Choroid plexus epithelial cell (primary cell): ENCODE measurements at regions not wholly inside any gene's neighbourhood (a gene's known extent, or its start where the extent isn't known, plus 50 kb on each side); places are given as distances from the start of the nearest gene placed in this dataset.

Experiments used
- DNase-seq: peaks from one replicate; pipeline ENCODE4 v3.0.0-alpha.2; 2010; ENCODE audit warnings: low read depth
- H3K4me3 ChIP-seq: 2 replicates; pipeline ENCODE4 v1.5.1; 2011; ENCODE audit warnings: low read depth, mild to moderate bottlenecking, control low read depth, low read length, moderate library complexity
- TF ChIP-seq, protein P1 (sequence below): conservative IDR thresholded peaks from 2 replicates; pipeline ENCODE4 v1.5.1; 2011; ENCODE audit warnings: low read depth, mild to moderate bottlenecking, control low read depth, inconsistent platforms, low read length, moderate library complexity

DNA sequence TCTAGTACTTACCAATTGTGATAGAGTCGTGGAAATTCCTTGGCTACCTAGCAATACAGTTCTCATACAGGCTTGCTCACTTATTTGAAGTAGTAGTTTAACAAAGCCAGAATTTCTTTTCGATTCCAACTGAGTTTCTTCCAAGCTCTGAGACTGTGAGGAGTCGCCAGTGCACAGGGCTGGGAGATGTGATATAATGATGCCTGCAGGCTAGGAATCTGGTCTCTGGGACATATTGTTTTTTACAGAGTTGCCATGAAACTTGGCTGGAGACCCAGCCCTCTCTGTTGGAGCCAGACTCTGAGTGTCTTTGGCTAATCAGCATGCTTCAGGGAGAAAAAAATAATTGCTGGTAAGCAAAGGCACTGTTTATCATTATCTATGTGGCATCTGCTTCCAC lies 698.8 kb upstream of the GOT2 start:
- TF ChIP-seq, protein P1, sequence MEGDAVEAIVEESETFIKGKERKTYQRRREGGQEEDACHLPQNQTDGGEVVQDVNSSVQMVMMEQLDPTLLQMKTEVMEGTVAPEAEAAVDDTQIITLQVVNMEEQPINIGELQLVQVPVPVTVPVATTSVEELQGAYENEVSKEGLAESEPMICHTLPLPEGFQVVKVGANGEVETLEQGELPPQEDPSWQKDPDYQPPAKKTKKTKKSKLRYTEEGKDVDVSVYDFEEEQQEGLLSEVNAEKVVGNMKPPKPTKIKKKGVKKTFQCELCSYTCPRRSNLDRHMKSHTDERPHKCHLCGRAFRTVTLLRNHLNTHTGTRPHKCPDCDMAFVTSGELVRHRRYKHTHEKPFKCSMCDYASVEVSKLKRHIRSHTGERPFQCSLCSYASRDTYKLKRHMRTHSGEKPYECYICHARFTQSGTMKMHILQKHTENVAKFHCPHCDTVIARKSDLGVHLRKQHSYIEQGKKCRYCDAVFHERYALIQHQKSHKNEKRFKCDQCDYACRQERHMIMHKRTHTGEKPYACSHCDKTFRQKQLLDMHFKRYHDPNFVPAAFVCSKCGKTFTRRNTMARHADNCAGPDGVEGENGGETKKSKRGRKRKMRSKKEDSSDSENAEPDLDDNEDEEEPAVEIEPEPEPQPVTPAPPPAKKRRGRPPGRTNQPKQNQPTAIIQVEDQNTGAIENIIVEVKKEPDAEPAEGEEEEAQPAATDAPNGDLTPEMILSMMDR: no peak
- no peak for DNase-seq
- H3K4me3 ChIP-seq: no peak overlapping the region

- DNase-seq: no peak
- TF ChIP-seq, protein P1: no peak
Observed at GRCh38 chr16:59432276-59432675, 698.2 kb upstream of the GOT2 start.

GRCh38 chr16:59424714-59425273 lies 690.7 kb upstream of the GOT2 start:
- no peak for DNase-seq
- TF ChIP-seq, protein P1: no peak
- no peak overlapping the region for H3K4me3 ChIP-seq

More at GRCh38 chr16:59432276-59432675, 698.2 kb upstream of the GOT2 start:
- no peak overlapping the region for H3K4me3 ChIP-seq

DNA sequence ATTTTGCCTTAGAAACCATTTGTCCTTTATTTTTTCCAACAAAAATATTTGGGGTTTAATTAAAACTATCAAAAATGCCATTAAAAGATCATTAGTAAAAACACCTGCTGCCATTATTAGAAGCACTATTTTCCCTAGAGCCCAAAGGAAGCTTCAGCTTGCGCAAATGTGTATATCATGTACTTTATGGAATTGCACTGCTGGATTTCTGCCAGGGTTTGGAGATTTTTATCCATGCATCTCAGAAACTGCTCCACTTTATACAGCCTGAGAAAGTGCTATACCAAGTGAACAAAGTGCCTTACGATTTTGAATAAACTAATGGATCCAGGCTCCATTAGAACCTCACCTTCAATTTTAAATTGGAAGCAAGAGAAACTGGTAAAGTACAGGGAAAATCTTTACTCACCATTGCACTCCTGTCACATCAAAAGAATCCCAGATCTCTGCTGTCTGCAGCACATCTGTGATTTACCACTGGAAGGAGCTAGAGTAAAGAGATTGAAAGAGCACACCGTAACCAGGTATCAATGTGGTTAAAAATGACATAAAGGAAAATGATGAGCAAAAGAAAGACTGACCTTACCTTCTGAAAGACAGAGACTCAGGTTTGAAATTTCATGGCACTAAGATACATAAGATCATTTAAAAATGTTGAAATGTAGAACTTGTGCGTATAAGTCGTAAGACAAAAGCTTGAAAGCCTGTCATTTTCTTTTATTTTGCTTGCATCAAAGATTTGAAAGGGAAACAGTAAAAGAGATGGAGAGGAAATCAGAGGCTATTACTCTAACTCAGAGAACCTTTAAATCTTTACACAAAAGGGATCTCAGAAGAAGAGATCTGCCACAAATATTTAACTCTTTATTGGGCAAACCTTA lies 678.1 kb upstream of the GOT2 start:
- no peak overlapping the region for H3K4me3 ChIP-seq
- DNase-seq: peak; percentile 61
- TF ChIP-seq, protein P1: peak; percentile 76

DNA sequence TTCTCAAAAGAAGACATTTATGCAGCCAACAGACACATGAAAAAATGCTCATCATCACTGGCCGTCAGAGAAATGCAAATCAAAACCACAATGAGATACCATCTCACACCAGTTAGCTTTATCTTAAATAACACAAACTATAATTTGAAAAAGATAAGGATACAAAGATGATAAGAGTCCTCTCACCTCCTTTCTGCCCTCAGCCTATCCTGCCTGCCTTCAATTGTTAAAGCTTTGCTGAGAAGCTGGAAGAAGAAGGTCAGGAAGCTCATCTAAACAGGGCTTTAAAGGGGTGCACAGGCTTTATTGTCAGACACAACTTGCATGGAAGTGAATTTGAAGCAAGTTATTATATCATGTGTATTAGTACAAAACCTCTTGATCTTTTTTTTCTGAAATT lies 676.3 kb upstream of the GOT2 start:
- TF ChIP-seq, protein P1: no peak
- no peak for DNase-seq

DNA sequence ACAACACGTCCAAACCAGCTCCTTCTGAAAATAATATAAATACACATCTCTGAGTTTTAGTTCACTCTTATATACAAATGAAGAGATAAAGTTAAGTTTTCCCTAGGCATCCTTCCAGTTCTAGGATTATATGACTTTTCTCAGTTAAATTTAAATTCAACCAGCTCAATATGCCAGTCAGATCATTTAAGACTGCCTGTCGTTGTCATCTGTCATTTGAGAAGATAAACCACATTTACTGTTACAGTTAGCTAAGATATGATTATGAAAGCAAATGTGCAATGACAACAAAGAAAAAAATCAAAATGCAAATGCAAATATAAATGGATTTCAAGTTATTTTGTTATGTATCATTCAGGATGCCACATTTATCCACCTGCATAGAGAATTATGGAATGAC lies 671.7 kb upstream of the GOT2 start:
- no peak overlapping the region for H3K4me3 ChIP-seq
- no peak for DNase-seq
- TF ChIP-seq, protein P1: no peak

More for the DNA sequence above, 676.3 kb upstream of the GOT2 start:
- H3K4me3 ChIP-seq: no peak overlapping the region
